ENCODE measurements at regions not wholly inside any gene's neighbourhood (a gene's known extent, or its start where the extent isn't known, plus 50 kb on each side); places are given as distances from the start of the nearest gene placed in this dataset.

DNA sequence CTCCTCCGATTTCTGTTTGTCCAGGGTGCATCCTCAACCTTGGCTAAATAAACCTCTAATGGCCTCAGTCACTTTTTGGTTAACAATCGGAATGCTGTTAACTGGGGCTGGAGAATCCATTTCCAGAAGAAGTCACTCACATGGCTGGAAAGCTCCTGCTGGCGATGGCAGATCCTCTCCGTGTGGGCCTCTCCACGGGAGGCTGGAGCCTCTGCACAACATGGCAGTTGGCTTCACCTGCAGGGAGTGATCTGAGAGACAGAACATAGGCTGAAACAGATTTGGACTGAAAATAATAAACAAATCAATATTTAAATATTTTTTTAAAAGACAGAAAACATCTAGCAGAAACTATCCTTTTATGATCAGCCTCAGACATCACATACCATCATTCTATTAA, 66.8 kb upstream of the FICD start:
- no peak for TF ChIP-seq CTCF (IDR thresholded peaks at IDR 0.05)
- TF ChIP-seq RCOR1 (IDR thresholded peaks at IDR 0.05; ENCODE audit: low read length): no peak
- no peak for TF ChIP-seq NFIC (IDR thresholded peaks at IDR 0.05; ENCODE audit: borderline replicate concordance)
- TF ChIP-seq FOXJ3 (CRISPR knock-in tag; IDR thresholded peaks at IDR 0.05): no peak
- no peak for TF ChIP-seq FOSL2 (IDR thresholded peaks at IDR 0.05; ENCODE audit: borderline replicate concordance, low read depth)
- TF ChIP-seq PBX3 (IDR thresholded peaks at IDR 0.05): no peak
- TF ChIP-seq TEAD4 (IDR thresholded peaks at IDR 0.05; ENCODE audit: borderline replicate concordance, insufficient read depth): no peak
- no peak for TF ChIP-seq EP300 (IDR thresholded peaks at IDR 0.05; ENCODE audit: borderline replicate concordance in 1 of 2, low read depth in 1 of 2, low read length in 1 of 2)
- TF ChIP-seq MAX (IDR thresholded peaks at IDR 0.05; ENCODE audit: low read depth): no peak

All from SK-N-SH (cell line).